ENCODE measurements at regions not wholly inside any gene's neighbourhood (a gene's known extent, or its start where the extent isn't known, plus 50 kb on each side); places are given as distances from the start of the nearest gene placed in this dataset.

DNA sequence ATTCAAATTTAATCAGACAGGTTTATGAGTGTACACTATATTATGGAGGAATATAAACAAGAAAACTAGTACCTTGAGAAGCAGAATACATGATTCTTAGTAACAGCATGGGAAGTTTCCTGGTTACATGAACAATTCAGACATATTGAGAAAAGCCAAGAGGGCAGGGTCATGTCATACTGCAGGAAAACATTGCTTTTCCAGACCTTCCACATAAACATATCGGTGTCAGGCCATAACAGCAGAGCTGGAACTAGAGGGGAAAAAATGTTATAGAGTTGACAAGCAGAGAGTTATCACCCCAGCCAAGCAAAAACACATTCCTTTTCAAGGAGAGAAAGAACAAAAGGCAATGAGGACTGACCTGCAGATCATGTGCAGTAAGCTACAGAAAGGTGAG lies 74.7 kb upstream of the ZNF236 start:
- H3K27ac Mint-ChIP-seq, result no peak overlapping the region

GRCh38 chr18:76741346-76741745 lies 81.0 kb upstream of the ZNF236 start:
- peaks cover 0 to 7% of the 10 kb centered on the region in 2 donors for H3K36me3 Mint-ChIP-seq
- ATAC-seq (ENCODE audit: low read depth in 2 of 2) (no peak), DNase-seq (no peak)
- no peak overlapping the region for H3K27ac Mint-ChIP-seq
- H3K9me3 Mint-ChIP-seq, result peaks cover 3 to 9% (median 5%) of the 10 kb centered on the region in 7 donors
- peaks cover 0 to 4% (median 4%) of the 10 kb centered on the region in 3 donors for H3K27me3 Mint-ChIP-seq
- H3K4me1 Mint-ChIP-seq, result peaks cover 0 to 4% (median 0%) of the 10 kb centered on the region in 3 donors
- H3K4me3 Mint-ChIP-seq, result no peak overlapping the region

More for the DNA sequence above, 74.7 kb upstream of the ZNF236 start:
- Mint-ChIP-seq H3K4me3 (no peak overlapping the region), H3K36me3 (peaks cover 5 to 7% of the 10 kb centered on the region in 2 donors), H3K27me3 (peaks cover 0 to 4% (median 0%) of the 10 kb centered on the region in 3 donors), H3K4me1 (no peaks in the 10 kb centered on the region), H3K9me3 (peaks cover 0 to 60% (median 31%) of the 10 kb centered on the region in 7 donors)
- ATAC-seq (ENCODE audit: low read depth in 2 of 2) (no peak), DNase-seq (no peak)

GRCh38 chr18:76736309-76736708 lies 86.0 kb upstream of the ZNF236 start:
- Mint-ChIP-seq H3K27ac (no peak overlapping the region), H3K27me3 (peaks cover 0 to 9% (median 5%) of the 10 kb centered on the region in 3 donors), H3K4me3 (no peak overlapping the region), H3K36me3 (peaks cover 0 to 7% of the 10 kb centered on the region in 2 donors), H3K9me3 (peaks cover 0 to 5% (median 3%) of the 10 kb centered on the region in 7 donors), H3K4me1 (peaks cover 0 to 4% (median 0%) of the 10 kb centered on the region in 3 donors)
- ATAC-seq (ENCODE audit: low read depth in 2 of 2), result no peak
- DNase-seq, result no peak

- H3K27me3 Mint-ChIP-seq, result peaks cover 8 to 13% (median 12%) of the 10 kb centered on the region in 3 donors
Observed at GRCh38 chr18:76730901-76731300, 91.5 kb upstream of the ZNF236 start.

GRCh38 chr18:76727589-76727988 lies 94.8 kb upstream of the ZNF236 start:
- no peak overlapping the region for H3K4me3 Mint-ChIP-seq
- H3K9me3 Mint-ChIP-seq, result peaks cover 0 to 23% (median 0%) of the 10 kb centered on the region in 7 donors
- ATAC-seq (ENCODE audit: low read depth in 2 of 2) (no peak), DNase-seq (no peak)
- no peaks in the 10 kb centered on the region for H3K4me1 Mint-ChIP-seq
- H3K27me3 Mint-ChIP-seq, result peaks cover 8 to 19% (median 13%) of the 10 kb centered on the region in 3 donors
- H3K27ac Mint-ChIP-seq, result peak overlapping the region in 1 of 6 donors; percentile 15
- H3K36me3 Mint-ChIP-seq, result peaks cover 0 to 5% of the 10 kb centered on the region in 2 donors

More at GRCh38 chr18:76730901-76731300, 91.5 kb upstream of the ZNF236 start:
- no peak for DNase-seq
- ATAC-seq (ENCODE audit: low read depth in 2 of 2), result no peak
- no peak overlapping the region for H3K27ac Mint-ChIP-seq
- H3K9me3 Mint-ChIP-seq, result peaks cover 0 to 23% (median 0%) of the 10 kb centered on the region in 7 donors
- H3K36me3 Mint-ChIP-seq, result peaks cover 0 to 5% of the 10 kb centered on the region in 2 donors
- H3K4me3 Mint-ChIP-seq, result no peak overlapping the region
- no peaks in the 10 kb centered on the region for H3K4me1 Mint-ChIP-seq

- Mint-ChIP-seq H3K36me3 (peaks cover 0 to 5% of the 10 kb centered on the region in 2 donors), H3K4me3 (no peak overlapping the region), H3K4me1 (peaks cover 0 to 7% (median 0%) of the 10 kb centered on the region in 3 donors), H3K27ac (no peak overlapping the region), H3K9me3 (peaks cover 0 to 23% (median 0%) of the 10 kb centered on the region in 7 donors), H3K27me3 (peaks cover 17 to 20% (median 17%) of the 10 kb centered on the region in 3 donors)
- ATAC-seq (ENCODE audit: low read depth in 2 of 2) (no peak), DNase-seq (no peak)
Observed at GRCh38 chr18:76725445-76725844, 96.9 kb upstream of the ZNF236 start.

DNA sequence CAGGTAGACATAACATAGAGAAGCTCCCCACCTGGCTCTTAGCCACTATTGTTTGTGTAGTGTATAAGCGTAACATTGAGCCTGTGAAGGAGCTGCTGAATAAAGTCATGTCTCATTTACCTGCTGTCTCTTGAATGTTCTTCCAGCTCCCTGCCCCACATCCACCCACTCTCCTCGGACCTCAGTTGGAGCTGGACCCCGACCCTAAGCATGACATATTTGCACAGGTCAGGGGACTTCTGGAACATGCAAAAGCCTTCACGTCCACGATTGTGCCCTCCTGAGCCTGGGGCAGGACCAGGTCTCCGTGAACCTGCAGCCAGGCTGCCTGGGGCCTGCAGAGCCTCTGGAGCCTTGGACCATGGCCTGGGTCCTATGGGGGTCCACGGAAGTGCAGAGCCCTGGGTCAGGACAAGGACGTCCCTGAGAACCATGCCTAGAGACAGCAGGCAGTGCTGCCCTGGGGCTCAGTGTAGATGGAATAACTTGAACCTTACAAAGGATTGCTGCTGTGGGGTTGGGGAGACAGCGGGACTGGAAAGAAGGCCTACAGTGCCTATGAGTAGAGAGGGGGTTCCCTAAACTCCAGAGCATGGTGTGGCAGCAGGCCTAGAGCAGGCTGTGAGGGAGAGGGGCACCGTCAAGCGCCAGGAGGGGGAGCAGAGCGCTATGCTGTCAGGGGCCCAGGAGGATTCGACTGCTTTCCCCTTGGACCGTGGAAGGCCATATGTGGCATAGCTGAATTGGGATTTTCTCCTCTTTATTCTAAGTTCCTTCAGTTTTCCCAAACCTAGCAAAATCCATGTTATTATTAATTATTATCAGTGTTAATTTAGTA lies 99.9 kb upstream of the ZNF236 start:
- Mint-ChIP-seq H3K36me3 (no peaks in the 10 kb centered on the region), H3K4me3 (no peak overlapping the region), H3K9me3 (no peaks in the 10 kb centered on the region), H3K27me3 (peaks cover 8 to 15% (median 12%) of the 10 kb centered on the region in 3 donors), H3K4me1 (peaks cover 0 to 7% (median 0%) of the 10 kb centered on the region in 3 donors), H3K27ac (peak overlapping the region in 2 of 6 donors; percentile 45 to 54)
- DNase-seq (no peak), ATAC-seq (ENCODE audit: low read depth in 2 of 2) (no peak)

DNA sequence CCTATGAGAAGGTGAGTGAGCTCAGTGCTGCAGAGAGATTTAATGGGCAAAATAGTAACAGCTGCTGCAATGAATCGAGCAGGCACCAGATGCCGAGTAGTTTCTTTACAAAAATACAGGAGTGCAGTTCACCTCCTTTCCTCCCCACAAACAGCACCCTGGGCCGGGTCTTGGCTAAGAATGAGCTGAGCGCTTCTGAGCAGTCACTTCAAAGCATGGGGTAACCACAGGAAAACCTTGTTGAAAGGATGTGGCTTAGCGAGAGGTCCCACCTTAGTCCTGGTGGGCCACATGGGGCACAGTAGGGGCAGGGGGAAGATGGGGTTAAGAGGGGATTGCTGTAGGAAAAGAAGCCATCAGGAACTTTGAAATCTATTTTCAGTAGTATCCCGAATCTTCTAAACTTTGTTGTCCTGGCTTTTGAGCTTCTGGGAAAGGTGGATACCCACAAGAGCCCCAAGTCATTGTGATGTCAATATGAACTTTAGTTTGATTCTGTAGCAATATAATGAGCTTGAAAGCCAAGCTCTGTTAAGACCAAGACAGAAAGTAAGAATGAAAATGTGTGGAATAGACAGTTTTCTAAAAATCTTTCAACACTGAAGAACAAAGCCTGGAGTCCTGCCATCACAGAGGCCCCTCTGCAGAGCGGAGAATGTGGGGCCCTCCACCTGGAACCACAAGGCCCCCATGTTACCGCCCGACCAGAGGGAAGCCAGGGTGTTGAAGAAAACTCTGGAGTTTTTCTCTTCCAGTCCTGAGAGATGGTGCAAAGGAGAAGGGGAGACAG lies 101.0 kb upstream of the ZNF236 start:
- no peak overlapping the region for H3K4me3 Mint-ChIP-seq
- no peaks in the 10 kb centered on the region for H3K9me3 Mint-ChIP-seq
- peaks cover 0 to 7% (median 0%) of the 10 kb centered on the region in 3 donors for H3K4me1 Mint-ChIP-seq
- ATAC-seq (ENCODE audit: low read depth in 2 of 2), result no peak
- no peaks in the 10 kb centered on the region for H3K36me3 Mint-ChIP-seq
- H3K27me3 Mint-ChIP-seq, result peaks cover 8 to 15% (median 12%) of the 10 kb centered on the region in 3 donors
- H3K27ac Mint-ChIP-seq, result peak overlapping the region in 1 of 6 donors; percentile 12
- DNase-seq, result no peak

- H3K27ac Mint-ChIP-seq, result no peak overlapping the region
- H3K36me3 Mint-ChIP-seq, result no peaks in the 10 kb centered on the region
- peaks cover 0 to 7% (median 0%) of the 10 kb centered on the region in 3 donors for H3K4me1 Mint-ChIP-seq
- H3K9me3 Mint-ChIP-seq, result no peaks in the 10 kb centered on the region
- no peak overlapping the region for H3K4me3 Mint-ChIP-seq
- DNase-seq (no peak), ATAC-seq (ENCODE audit: low read depth in 2 of 2) (no peak)
- peaks cover 11 to 15% (median 12%) of the 10 kb centered on the region in 3 donors for H3K27me3 Mint-ChIP-seq
Observed at GRCh38 chr18:76720683-76721082, 101.7 kb upstream of the ZNF236 start.

DNA sequence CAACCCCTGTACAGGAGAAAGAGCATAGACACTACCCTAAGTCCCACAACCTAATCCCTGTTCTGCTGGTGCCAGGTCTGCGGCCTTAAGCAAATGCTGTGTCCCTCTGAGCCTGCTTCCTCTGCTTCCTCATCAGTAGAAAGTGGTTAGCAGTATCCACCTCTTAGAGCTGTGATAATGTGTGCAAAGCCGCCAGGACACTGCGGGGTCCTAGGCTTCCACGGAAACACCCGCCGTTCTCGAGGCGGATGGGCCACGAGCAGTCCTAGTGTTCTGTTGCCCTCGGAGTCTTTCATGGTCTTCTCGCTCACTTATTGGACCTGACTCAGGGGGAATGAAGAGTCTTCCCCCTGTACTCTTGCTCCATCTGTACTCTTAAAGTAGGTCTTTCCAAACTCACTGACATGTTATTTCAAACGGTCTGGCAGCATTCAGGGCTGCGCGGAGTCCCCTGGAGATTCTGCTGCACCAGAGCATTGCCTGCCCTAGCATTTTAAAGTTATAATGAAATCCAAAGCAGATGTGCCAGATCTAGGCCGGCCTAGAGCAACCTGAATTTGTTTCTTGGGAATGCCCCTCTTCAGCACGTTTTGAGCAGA lies 107.2 kb upstream of the ZNF236 start:
- Mint-ChIP-seq H3K9me3 (no peaks in the 10 kb centered on the region), H3K4me3 (no peak overlapping the region), H3K27ac (no peak overlapping the region), H3K27me3 (peaks cover 0 to 7% (median 0%) of the 10 kb centered on the region in 3 donors), H3K4me1 (no peaks in the 10 kb centered on the region), H3K36me3 (no peaks in the 10 kb centered on the region)
- ATAC-seq (ENCODE audit: low read depth in 2 of 2), result no peak
- DNase-seq, result no peak

- Mint-ChIP-seq H3K9me3 (no peaks in the 10 kb centered on the region), H3K4me1 (peaks cover 0 to 5% (median 0%) of the 10 kb centered on the region in 3 donors), H3K27me3 (peaks cover 0 to 7% (median 0%) of the 10 kb centered on the region in 3 donors), H3K27ac (no peak overlapping the region), H3K4me3 (no peak overlapping the region), H3K36me3 (no peaks in the 10 kb centered on the region)
- no peak for DNase-seq
- ATAC-seq (ENCODE audit: low read depth in 2 of 2), result no peak
Observed at GRCh38 chr18:76713432-76713831, 108.9 kb upstream of the ZNF236 start.

- Mint-ChIP-seq H3K4me3 (no peak overlapping the region), H3K27ac (no peak overlapping the region), H3K36me3 (no peaks in the 10 kb centered on the region), H3K4me1 (peaks cover 0 to 5% (median 0%) of the 10 kb centered on the region in 3 donors), H3K9me3 (no peaks in the 10 kb centered on the region), H3K27me3 (peaks cover 0 to 7% (median 0%) of the 10 kb centered on the region in 3 donors)
- no peak for ATAC-seq (ENCODE audit: low read depth in 2 of 2)
- no peak for DNase-seq
Observed at GRCh38 chr18:76712511-76713140, 109.7 kb upstream of the ZNF236 start.

Measured in naive B cell (primary cell).